HG03025 (cell line): ENCODE measurements at regions not wholly inside any gene's neighbourhood (a gene's known extent, or its start where the extent isn't known, plus 50 kb on each side); places are given as distances from the start of the nearest gene placed in this dataset.

ENCODE experiments used
- ATAC-seq: cut with Tn5 transposase; IDR thresholded peaks from one replicate; pipeline ENCODE4 v1.9.1; 2021; ENCODE audit warnings: mild to moderate bottlenecking, moderate library complexity; ENCODE audit not compliant: unreplicated experiment, low FRiP score

GRCh38 chr5:115381911-115382662 lies 85.6 kb upstream of the CCDC112 start:
- ATAC-seq, result no peak

DNA sequence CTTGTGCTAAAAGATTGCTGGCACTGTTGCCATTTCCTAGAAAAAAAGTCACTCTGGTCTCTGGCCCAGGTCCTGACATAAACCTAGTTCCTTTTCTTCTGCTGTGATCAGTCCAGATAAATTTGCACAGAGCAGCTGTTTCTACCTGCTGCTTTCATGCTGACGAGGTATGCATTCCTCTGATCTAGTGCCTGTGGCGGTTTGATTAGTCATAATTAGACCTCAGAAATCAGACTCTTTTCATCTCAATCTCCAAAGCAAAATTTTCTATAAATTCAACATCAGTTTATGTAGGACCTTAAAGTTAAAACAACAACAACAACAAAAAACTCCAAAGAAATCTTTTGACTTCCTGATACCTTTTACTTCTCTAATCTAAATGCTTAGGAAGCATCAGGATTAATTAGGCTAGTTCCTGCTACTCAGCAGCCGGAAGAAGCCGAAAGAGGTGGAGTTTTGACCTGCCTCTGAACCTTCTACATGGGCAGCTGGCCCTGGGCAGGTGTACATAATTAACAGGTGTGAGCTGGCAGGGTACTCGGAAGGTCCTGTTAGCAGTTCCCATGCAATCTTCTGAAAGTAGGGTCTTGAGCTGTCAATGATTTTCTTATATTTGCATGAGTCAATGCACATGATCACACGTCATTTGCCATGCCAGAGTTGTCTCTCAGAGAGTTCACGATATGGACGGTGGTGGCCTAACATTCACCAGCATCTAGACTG lies 83.3 kb upstream of the CCDC112 start:
- ATAC-seq, result no peak

DNA sequence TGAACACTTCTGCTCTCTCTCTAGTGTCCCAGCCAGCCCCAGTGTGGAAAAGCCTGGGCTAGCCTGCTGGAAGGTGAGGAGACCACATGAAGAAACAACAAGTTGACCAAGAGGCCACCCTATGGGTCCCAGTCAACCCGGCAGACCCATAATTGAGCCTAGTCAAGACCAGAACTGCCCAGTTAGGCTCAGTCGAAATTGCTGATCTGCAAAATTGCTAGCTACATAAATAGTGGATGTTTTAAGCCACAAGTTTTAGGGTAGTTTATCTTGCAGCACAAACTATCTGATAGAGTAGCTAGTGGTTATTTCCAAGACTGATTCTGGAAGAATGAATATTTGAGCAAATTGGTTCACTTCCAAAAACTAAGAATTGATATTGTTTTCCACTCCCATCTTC lies 82.3 kb upstream of the CCDC112 start:
- no peak for ATAC-seq

- no peak for ATAC-seq
These were observed 81.2 kb upstream of the CCDC112 start for GRCh38 chr5:115377468-115378217.

- no peak for ATAC-seq
These were observed 79.4 kb upstream of the CCDC112 start for GRCh38 chr5:115375893-115376292.

DNA sequence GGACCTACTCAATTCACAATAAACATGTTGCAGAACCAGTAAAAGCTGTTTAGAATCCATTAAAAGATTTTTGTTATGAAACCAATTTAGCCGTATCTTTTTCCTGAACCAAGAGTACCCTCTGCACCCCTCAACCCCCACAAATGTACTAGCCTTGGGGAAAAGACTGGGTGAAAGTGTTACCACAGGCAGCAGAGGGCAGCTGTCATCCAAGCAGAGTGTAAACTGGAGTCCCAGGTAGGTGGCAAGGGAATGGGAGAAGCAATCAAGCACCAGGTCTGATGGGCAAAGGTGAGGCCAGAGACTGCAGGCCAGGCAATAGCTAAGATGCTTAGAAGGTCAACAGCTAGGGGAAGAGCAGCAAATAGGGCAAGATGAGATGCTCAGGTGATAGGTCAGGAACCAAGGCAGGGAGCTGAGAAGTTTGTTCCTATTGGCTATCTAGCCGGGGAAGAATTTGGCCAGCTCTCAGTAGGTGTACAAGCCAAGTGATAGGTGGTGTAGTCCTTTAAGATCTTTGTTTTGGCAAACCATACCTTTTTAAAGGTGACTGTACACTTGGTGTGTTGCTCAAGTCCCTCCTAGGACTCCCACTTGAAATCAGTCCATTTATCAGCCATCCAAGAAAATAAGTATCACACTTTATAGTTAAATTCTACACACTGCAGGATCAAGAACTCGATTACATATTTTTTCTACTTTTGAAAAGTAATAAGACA lies 77.8 kb upstream of the CCDC112 start:
- no peak for ATAC-seq

DNA sequence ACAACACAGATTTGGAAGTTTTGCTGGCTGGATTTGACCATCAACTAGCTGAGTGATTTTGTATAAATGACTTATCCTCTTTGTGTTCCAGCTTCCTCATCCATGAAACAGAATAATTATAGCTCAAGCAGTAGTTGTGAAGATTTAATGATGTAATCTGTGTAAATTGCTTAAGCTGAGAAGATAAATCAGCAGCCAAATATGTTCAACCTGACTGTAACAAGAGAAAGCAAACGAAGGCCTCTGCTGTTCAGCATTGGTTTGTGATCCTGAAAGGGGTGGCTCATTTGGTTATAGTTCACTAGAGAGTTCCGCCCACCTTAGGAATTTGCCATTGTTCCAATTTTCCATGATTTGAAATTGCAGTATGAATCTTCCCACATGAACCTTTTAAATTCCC lies 75.7 kb upstream of the CCDC112 start:
- ATAC-seq, result no peak

GRCh38 chr5:115369430-115370144 lies 73.1 kb upstream of the CCDC112 start:
- no peak for ATAC-seq

DNA sequence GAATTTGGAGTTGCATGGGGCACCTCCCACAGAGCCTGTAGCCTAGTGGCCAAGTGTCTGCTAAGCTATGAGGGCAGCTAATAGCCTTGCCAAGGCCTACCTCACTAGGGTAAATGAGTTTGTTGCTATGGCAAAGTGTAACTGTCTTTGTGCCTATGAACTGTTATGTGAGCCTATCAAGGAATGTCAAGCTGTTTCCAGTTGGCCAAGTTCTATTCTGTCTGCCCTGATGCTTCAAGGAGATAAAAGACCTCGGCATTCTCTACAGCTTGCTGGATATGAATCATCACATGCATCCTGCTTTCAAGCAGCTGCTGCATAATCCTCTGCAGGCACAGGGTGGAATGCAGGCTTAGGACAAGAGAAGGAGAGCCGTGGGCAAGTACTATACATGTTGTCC lies 69.8 kb upstream of the CCDC112 start:
- ATAC-seq, result no peak

DNA sequence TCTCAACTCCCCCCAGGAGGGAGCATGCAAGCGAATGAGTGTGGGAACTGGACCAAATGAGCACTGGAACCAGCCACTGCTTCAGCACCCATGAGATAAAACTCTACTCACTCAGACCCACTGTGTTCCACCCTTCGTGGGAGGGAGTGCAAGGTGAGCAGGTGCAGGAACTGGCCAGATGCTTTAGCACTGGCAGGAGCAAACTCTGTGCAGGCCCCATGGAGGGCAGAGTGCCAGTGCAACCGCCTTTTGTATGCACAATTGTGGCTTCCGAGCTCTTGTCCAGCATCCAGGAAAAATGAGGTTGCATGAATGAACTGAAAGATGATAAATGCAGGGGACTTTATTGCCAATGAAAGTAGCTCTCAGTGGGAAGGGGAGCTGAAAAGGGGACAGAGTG lies 67.4 kb upstream of the CCDC112 start:
- no peak for ATAC-seq

DNA sequence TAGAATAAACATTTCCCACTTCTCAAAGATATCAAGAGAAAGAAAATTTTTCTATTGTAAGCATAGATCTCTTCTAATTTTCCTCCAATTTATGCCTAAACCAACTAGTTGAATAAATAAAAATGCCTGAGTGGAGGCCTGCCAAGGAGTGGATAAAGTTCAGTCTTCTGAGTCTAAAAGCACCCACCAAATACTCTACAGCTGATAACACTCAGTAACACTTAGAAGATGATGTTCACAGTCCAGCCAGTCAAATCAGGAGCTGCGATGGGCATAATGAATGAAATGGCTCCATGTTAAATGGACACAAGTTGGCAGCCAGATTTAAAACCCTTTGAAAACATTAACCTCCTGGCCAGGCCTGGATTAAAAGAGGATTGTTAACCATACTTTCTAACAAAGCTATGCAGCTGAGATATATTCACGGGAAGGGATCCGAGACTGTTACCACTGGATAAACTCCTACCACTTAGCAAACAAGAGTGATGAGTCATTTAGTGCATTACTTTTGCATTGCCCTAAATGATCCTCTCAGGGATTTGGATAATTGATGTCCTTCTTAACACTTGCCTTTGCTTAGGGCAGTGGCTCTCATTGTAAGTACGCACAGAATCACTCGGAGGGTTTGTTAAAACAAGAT lies 63.7 kb upstream of the CCDC112 start:
- ATAC-seq, result no peak

DNA sequence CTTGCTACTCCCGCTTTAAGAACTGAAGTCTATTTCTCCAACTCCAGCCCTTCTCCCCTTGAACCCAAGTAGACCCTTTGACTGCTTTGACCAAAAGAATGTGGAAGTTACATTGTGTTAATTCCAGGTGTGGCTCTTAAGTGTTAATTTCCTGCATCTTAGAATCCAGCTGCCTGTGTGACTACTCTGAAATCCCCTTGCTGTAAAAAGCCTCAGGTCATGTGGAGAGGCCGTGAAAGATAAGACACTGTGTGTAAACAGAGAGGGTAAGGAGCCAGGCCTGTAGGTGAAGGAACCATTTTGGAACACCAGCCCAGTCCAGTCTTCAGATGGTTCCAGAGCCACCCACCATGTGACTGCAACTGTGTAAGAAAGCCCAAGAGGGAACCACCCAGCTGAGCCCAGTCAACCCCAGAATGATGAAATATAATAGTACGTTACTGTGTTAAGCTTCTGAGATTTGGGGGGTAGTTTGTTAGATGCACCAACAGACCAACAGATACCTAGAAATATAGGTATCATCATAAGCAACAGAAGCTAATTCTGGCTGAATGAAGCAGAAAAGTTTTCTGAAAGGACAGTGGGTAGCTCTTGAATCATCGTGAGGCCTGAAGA lies 59.4 kb upstream of the CCDC112 start:
- no peak for ATAC-seq

DNA sequence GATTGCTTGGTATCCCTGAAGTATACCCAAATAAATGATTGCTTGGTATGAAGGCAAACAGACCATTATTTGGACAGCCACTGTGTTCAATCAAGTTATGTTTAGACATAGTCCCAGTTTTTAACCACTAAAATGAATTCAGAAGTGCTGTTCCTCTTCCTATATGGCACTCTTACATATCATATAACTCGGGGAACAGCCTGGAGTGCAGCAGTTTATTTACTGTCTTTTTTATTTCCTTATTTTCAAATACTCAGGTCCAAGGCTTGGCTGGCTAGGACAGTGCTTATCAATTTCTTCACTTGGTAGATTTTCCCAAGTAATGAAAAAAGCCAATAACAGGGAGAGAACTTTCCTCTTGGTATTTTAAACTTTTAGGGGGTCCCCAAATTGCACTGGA lies 58.6 kb upstream of the CCDC112 start:
- ATAC-seq, result no peak

- ATAC-seq, result no peak
These were observed 57.8 kb upstream of the CCDC112 start for GRCh38 chr5:115354246-115354645.

DNA sequence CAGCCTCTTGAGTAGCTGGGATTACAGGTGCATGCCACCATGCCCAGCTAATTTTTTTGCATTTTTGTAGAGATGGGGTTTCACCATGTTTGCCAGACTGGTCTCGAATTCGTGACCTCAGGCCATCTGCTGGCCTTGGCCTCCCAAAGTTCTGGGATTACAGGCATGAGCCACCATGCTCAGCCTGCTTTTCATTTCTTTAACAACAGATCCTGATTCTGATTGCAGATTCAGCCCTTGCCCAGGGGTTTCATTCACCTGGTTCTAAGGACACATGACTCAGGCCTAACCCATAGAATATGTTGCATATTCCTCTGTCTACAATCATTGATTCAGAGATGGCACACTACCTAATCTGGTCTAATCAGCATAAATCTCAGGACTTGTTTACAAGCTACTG lies 56.1 kb upstream of the CCDC112 start:
- ATAC-seq, result no peak

- peak; percentile 63 for ATAC-seq
These were observed 55.1 kb upstream of the CCDC112 start for GRCh38 chr5:115351356-115352195.

DNA sequence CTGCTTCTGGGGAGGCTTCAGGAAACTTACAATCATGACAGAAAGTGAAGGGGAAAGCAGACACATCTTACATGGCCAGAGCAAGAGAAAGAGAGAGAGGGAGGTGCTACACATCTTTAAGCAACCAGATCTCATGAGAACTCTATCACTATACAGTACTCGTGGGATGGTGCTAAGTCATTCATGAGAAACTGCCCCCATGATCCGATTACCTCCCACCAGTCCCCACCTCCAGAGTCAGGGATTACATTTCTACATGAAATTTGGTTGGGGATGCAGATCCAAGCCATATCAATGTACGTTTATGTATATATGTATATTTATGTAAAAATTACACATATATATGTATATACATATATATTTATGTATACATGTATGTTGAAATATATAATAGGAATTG lies 54.4 kb upstream of the CCDC112 start:
- ATAC-seq, result no peak

GRCh38 chr5:115349001-115349817 lies 52.8 kb upstream of the CCDC112 start:
- ATAC-seq, result no peak
